ENCODE measurements at regions not wholly inside any gene's neighbourhood (a gene's known extent, or its start where the extent isn't known, plus 50 kb on each side); places are given as distances from the start of the nearest gene placed in this dataset.
"Not testable (repeated sequence)": the region's sequence is repeated elsewhere in the genome, so short reads cannot be mapped to it uniquely, and the experiment has no call there.

DNA sequence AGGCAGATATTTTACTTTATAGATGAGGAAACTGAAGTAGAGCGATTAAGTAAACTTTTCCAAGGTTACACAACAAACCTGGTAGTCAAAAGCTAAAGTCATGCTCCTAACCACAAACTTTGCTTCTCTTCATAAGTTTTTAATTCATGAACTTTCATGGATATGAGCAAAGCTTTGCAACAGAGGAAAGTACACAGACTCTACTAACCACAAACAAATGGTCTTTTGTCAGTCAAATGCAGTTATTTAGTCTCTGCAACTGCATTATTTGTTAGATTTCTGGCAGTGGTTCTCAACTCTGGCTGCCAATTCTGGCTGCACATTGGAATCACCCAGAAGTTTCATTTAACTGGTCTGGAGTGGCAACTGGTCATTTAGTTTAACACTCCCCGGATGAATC lies 140.6 kb upstream of the TMEM168 start:
- DNase-seq = no peak

- no peak for DNase-seq
These were observed 139.2 kb upstream of the TMEM168 start for GRCh38 chr7:112929421-112929820.

DNA sequence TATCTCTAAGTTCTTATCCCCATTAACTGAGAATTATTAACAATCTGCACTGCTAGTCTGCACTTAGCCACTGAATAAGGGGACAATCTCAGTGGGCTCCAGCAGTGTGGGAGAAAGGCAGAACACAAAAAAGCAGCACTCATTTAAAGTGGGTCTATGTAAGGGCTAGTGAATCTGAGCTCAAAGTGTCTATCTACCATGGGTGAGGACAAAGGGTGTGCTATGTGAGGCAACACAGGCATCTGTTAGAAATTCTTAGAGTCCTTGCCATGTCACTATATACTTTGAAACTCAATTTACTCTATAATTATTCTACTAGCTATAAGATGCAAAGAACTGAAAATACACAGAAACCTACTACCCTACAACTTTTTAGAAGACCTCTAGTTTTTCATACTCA lies 135.8 kb upstream of the TMEM168 start:
- DNase-seq = no peak

DNA sequence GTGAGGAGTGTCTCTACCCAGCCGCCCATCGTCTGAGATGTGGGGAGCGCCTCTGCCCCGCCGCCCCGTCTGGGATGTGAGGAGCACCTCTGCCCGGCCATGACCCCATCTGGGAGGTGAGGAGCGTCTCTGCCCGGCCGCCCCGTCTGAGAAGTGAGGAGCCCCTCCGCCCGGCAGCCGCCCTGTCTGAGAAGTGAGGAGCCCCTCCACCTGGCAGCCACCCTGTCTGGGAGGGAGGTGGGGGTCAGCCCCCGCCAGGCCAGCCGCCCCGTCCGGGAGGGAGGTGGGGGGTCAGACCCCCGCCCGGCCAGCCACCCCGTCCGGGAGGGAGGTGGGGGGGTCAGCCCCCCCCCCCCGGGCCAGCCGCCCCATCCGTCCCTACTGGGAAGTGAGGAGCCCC lies 132.4 kb upstream of the TMEM168 start:
- not testable (repeated sequence) for DNase-seq

DNA sequence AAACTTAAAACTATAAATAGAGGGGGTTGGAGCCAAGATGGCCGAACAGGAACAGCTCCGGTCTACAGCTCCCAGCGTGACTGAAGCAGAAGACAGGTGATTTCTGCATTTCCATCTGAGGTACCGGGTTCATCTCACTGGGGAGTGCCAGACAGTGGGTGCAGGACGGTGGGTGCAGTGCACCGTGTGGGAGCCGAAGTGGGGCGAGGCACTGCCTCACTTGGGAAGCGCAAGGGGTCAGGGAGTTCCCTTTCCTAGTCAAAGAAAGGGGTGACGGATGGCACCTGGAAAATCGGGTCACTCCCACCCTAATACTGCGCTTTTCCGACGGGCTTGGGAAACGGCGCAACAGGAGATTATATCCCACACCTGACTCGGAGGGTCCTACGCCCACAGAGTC lies 126.2 kb upstream of the TMEM168 start:
- not testable (repeated sequence) for DNase-seq

- DNase-seq = no peak
These were observed 117.9 kb upstream of the TMEM168 start for GRCh38 chr7:112908086-112908485.

DNA sequence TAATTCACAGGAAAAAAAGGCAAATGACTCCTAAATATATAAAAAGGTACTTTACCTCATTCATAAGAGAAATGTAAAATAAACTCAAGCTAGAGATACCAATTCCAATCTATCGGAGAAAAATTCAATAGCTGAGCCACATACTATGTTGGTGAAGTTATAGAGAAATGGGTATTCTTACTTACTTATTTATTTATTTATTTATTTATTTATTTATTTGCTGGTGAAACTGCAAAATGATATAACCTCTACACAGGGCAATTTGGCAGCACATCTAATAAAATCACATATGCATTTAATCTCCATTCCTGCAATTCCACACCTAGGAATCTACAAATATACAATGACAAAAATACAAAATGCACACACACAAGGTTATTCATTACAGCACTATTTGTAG lies 117.5 kb upstream of the TMEM168 start:
- DNase-seq = no peak

DNA sequence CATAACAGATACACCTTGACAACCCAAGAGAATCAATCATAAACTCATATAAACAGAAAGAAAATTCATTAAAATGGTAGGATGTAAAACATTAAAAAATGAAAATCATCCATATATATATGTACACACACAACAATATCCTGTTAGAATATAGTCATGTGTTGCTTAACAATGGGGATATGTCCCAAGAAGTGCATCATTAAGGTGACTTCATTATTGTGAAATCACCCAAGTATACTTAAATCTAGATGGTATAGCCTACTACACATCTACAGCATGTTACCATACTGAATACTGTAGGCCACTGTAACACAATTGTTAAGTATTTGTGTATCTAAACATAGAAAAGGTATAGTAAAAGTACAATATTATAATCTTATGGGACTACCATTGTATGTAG lies 115.8 kb upstream of the TMEM168 start:
- DNase-seq = no peak

GRCh38 chr7:112905413-112905812 lies 115.2 kb upstream of the TMEM168 start:
- DNase-seq = no peak

GRCh38 chr7:112898432-112899290 lies 108.5 kb upstream of the TMEM168 start:
- DNase-seq = peak; percentile 40 to 50

DNA sequence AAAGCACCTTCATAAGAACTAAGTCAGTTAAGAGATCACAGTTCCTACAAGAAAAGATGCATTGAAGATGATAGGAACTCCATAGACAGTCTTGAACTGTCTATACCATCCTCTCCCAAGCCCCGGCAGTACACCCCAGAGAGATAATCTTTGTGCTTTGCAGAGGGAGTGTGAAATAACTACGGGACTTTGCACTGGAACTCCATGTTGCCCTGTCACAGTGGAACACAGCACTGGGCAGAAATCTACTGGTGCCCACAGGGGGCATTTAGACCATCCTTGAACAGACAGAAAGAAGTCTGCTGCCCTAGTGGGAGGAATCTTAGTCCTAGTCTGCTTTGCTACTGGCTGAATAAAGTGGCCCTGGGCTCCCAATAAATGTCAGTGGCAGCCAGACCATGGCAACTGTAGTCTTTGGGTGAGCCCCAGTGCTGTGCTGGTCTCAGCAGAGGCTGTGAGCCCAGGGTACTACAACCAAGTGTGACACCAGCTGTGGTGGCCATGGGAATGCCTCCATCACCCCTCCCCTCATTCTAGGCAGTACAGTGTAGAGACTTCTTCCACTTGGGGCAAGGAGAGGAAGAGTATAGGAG lies 107.7 kb upstream of the TMEM168 start:
- DNase-seq = no peak

DNA sequence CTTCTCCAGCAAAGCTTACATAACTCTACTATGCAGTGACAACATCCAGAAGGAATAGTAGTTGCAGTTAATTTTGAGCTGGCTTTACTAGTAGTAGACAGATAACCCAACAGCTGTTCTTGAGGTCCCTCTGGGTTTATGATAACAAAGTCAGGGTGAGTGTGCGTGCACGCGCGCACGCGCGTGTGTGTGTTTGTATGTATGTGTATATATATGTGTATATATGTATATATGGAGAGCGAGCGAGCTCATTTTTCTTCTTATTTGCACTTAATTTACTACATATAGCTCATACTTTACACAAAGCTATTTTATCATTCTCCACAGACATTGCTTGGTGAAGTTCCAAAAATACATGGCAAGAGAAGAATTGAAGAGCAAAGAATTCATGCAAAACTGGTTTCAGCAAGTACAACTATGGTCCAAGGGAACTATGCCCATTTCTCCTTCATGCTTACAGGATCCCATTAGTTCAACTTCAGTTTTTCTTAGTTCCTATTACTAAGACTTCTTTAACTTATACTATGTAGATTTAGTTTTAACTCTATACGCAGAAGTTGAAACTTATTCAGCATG lies 105.9 kb upstream of the TMEM168 start:
- DNase-seq = no peak

DNA sequence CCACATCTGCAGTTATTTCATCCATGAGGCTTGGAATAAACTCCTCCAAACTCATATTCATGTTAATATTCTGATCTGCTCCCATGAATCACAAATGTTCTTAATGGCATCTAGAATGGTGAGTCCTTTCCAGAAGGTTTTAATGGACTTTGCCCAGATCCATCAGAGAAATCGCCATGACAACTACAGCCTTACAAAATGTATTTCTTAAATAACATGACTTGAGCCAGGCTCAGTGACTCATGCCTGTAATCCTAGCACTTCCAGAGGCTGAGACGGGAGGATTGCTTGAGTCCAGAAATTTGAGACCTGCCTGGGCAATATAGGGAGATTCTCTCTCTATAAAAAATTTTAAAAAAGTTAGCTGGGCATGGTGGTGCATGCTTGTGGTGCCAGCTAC lies 102.1 kb upstream of the TMEM168 start:
- no peak for DNase-seq

GRCh38 chr7:112891698-112892097 lies 101.5 kb upstream of the TMEM168 start:
- DNase-seq = no peak

DNA sequence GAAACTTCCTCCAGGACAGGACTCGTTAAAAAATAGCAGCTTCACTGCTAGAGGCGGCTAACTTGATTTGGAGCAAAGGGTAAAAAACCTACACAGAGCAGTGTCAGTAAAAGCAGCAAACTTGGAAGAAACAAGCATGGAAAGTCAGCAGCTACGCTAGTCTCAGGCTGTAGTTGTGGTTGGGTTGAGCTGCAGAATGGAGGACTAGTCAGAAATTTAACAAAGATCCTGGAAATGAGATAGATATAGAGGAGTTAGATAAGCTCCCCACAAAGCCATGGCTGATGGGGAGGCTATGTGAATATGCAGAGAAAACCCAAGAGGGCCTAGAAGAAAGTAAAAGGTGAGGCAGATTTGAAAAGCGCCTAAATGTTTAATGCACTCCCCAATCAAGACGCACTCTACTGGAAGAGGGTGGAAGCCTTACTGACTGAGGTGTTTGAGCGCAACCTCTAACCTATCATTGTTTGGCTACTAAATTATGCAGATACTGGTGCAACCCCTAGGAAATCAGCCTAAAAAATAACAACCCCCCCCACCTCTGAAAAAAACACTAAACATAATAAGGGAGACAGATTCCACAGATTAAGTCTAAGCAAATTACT lies 99.7 kb upstream of the TMEM168 start:
- no peak for DNase-seq

DNA sequence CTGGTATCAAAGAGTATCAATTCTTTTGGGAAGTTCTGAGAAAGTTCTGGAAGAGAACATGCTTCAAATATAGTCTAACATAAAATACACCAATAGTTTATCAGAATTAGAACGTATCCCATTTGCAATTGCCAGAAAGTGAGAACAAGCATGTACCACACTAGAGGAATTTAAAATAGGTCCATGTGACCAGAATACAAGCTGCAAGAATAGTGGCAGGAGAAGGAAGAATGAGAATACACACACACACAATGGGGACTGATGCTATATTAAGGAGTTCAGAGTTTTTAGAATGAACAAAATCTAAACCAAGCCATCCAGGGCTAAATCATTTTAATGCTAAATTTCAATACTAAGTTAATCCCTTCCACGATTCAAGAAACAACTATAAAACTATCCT lies 99.1 kb upstream of the TMEM168 start:
- no peak for DNase-seq

- DNase-seq = no peak
These were observed 98.6 kb upstream of the TMEM168 start for GRCh38 chr7:112888781-112889180.

DNA sequence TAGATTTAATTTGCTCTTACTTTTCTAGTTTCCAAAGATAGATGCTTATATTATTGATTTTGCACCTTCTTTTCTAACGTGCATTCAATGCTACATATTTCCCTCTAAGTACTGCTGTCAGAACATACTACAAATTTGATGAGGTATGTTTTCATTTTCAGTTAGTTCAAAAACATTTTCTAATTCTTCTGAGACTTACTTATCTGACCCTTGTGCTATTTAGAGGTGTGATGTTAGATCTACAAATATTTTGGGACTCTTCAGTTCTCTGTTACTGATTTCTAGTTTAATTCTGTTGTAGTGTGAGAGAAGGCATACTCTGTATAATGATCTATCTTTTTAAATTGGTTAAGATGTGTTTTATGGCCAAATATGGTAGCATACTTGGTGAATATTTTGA lies 97.8 kb upstream of the TMEM168 start:
- no peak for DNase-seq

GRCh38 chr7:112887337-112887736 lies 97.1 kb upstream of the TMEM168 start:
- no peak for DNase-seq

DNA sequence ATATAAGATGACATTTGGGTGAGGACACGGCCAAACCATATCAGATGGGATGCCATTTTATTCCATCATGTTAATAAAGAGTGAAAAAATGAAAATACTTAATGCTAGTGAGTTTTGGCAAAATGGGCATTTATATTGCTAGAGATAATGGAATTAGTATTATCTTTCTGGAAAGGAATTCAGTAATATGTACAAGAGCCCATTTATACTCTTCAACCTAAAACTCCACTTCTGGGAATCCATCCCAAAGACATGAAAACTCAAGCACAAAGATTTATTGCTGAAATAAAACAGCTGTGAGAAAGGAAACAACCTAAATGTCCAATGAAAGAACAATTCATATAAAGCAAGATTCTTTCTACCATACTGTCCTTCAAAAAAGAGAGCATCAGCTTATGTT lies 96.0 kb upstream of the TMEM168 start:
- no peak for DNase-seq

DNA sequence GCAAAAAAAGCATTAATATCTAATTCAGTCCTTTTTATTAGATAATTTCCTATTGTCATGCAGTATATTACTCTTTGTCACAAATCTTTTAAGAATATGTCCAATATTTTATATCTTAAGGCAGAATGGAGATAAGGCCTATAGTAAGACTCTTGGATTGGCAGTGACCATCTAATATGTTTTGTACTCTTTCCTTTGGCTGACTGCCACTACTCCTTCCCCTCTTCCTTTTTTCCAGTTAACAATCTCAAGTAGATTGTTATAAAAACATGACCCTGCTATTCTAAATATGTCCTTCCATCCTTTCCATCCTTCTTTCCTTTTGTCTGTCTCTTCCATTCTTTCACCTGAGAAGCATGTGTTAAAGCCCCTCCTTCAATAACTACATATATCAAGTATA lies 92.8 kb upstream of the TMEM168 start:
- no peak for DNase-seq

DNA sequence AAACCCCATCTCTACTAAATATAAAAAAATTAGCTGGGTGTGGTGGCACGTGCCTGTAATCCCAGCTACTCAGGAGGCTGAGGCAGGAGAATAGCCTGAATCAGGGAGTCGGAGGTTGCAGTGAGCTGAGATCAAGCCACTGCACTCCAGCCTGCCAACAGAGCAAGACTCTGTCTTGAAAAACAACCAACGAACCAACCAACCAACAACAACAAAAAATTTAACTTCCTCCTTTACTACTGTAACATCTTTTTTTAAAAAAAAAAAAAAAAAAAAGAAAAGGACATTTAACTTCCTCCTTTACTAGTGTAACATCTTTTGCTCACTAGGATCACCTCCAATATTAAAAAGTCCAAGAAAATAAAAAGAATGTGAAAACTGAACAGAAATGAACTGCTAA lies 92.3 kb upstream of the TMEM168 start:
- no peak for DNase-seq

DNA sequence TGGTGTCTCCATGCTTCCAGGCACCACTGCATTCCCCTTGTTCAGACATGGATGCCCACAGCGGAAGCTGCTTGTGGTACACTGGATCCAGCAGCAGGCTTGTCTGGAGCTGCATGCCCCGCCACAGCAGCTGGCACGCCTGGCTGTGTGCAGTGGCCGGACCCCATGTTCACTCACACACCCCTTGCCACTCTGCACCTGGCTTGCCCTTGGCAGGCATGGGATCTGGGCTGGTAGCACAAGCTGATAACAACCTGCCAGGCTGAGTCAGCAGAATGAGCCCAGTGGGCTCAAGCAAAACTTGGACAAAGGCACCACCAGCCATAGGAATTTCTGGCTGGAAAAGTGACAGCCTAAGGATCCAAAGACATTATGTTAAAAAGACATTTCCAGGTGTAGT lies 91.8 kb upstream of the TMEM168 start:
- no peak for DNase-seq

GRCh38 chr7:112880818-112881418 lies 90.7 kb upstream of the TMEM168 start:
- DNase-seq = no peak
